H9 (cell line): ENCODE measurements at regions not wholly inside any gene's neighbourhood (a gene's known extent, or its start where the extent isn't known, plus 50 kb on each side); places are given as distances from the start of the nearest gene placed in this dataset.

Experiments
- DNase-seq: peaks from one replicate; pipeline ENCODE4 v3.0.0-alpha.2; 2017
- H2AFZ ChIP-seq: one replicate; pipeline ENCODE4 v1.6.1; 2013; ENCODE audit warnings: mild to moderate bottlenecking, low read length, control low read depth, moderate library complexity
- H2AK5ac ChIP-seq: 2 replicates; pipeline ENCODE4 v1.6.1; 2013; ENCODE audit warnings: low read length, control low read depth, mixed read lengths; ENCODE audit not compliant: insufficient read length
- H2BK120ac ChIP-seq: one replicate; pipeline ENCODE4 v1.6.1; 2013; ENCODE audit warnings: low read depth, mild to moderate bottlenecking, low read length, control low read depth, inconsistent platforms; ENCODE audit not compliant: poor library complexity, severe bottlenecking
- H2BK12ac ChIP-seq: 2 replicates; pipeline ENCODE4 v1.6.1; 2013; ENCODE audit warnings: low read length, control low read depth, mixed read lengths, low read depth; ENCODE audit not compliant: insufficient read length
- H2BK15ac ChIP-seq: 2 replicates; pipeline ENCODE4 v1.6.1; 2013; ENCODE audit warnings: low read depth, low read length, control low read depth
- H2BK20ac ChIP-seq: one replicate; pipeline ENCODE4 v1.6.1; 2013; ENCODE audit warnings: low read depth, mild to moderate bottlenecking, low read length, control low read depth, inconsistent platforms; ENCODE audit not compliant: poor library complexity, severe bottlenecking
- H2BK5ac ChIP-seq: 2 replicates; pipeline ENCODE4 v1.6.1; 2013; ENCODE audit warnings: low read length, control low read depth, mixed read lengths; ENCODE audit not compliant: insufficient read length
- H3K14ac ChIP-seq: 2 replicates; pipeline ENCODE4 v1.6.1; 2013; ENCODE audit warnings: low read length, control low read depth; ENCODE audit not compliant: insufficient read depth
- H3K18ac ChIP-seq: 2 replicates; pipeline ENCODE4 v1.6.1; 2013; ENCODE audit warnings: low read depth, mild to moderate bottlenecking, mixed read lengths, low read length, control low read depth; ENCODE audit not compliant: insufficient read length
- H3K23ac ChIP-seq: 2 replicates; pipeline ENCODE4 v1.6.1; 2013; ENCODE audit warnings: low read length, control low read depth, mixed read lengths, low read depth; ENCODE audit not compliant: insufficient read length
- H3K23me2 ChIP-seq: 2 replicates; pipeline ENCODE4 v1.6.1; 2013; ENCODE audit warnings: low read depth, mild to moderate bottlenecking, mixed read lengths, low read length, control low read depth; ENCODE audit not compliant: insufficient read length, poor library complexity, severe bottlenecking
- H3K27ac ChIP-seq: 2 replicates; pipeline ENCODE4 v1.5.1; 2013; ENCODE audit warnings: low read length, control low read depth, mixed read lengths, low read depth; ENCODE audit not compliant: insufficient read length
- H3K27me3 ChIP-seq: 2 replicates; pipeline ENCODE4 v1.6.1; 2013; ENCODE audit warnings: low read length, control low read depth, inconsistent platforms; ENCODE audit not compliant: insufficient read depth
- H3K4ac ChIP-seq: 2 replicates; pipeline ENCODE4 v1.6.1; 2013; ENCODE audit warnings: low read depth, mild to moderate bottlenecking, control low read depth, inconsistent platforms, low read length, moderate library complexity
- H3K4me1 ChIP-seq: 2 replicates; pipeline ENCODE4 v1.6.1; 2013; ENCODE audit warnings: low read length, control low read depth, inconsistent platforms; ENCODE audit not compliant: insufficient read depth
- H3K4me2 ChIP-seq: 2 replicates; pipeline ENCODE4 v1.6.1; 2013; ENCODE audit warnings: low read length, control low read depth, mixed read lengths; ENCODE audit not compliant: insufficient read length, insufficient read depth
- H3K56ac ChIP-seq: 2 replicates; pipeline ENCODE4 v1.6.1; 2013; ENCODE audit warnings: low read depth, mild to moderate bottlenecking, mixed read lengths, low read length, control low read depth; ENCODE audit not compliant: insufficient read length
- H3K79me1 ChIP-seq: 2 replicates; pipeline ENCODE4 v1.6.1; 2013; ENCODE audit warnings: low read depth, mild to moderate bottlenecking, moderate library complexity, low read length, control low read depth, inconsistent platforms; ENCODE audit not compliant: insufficient read depth, poor library complexity, severe bottlenecking
- H3K79me2 ChIP-seq: 2 replicates; pipeline ENCODE4 v1.6.1; 2013; ENCODE audit warnings: low read length, control low read depth, inconsistent platforms; ENCODE audit not compliant: insufficient read depth
- H3K9ac ChIP-seq: 2 replicates; pipeline ENCODE4 v1.6.1; 2013; ENCODE audit warnings: low read length, control low read depth, mixed read lengths; ENCODE audit not compliant: insufficient read length; ENCODE audit errors: extremely low read depth
- H3K9me3 ChIP-seq: one replicate; pipeline ENCODE4 v1.6.1; 2013; ENCODE audit warnings: low read depth, low read length, inconsistent platforms; ENCODE audit not compliant: control insufficient read depth
- H3T11ph ChIP-seq: one replicate; pipeline ENCODE4 v1.6.1; 2013; ENCODE audit warnings: mild to moderate bottlenecking, low read length, control low read depth, inconsistent platforms
- H4K20me1 ChIP-seq: one replicate; pipeline ENCODE4 v1.6.1; 2013; ENCODE audit not compliant: control insufficient read depth, insufficient read length, insufficient read depth
- H4K5ac ChIP-seq: 2 replicates; pipeline ENCODE4 v1.6.1; 2013; ENCODE audit warnings: low read depth, mild to moderate bottlenecking, mixed read lengths, low read length, control low read depth; ENCODE audit not compliant: insufficient read length
- H4K8ac ChIP-seq: replicated peaks from 2 replicates; pipeline ENCODE4 v1.6.1; 2013; ENCODE audit warnings: low read length, control low read depth, mixed read lengths, low read depth; ENCODE audit not compliant: insufficient read length
- H4K91ac ChIP-seq: 2 replicates; pipeline ENCODE4 v1.6.1; 2013; ENCODE audit warnings: low read depth, mild to moderate bottlenecking, moderate library complexity, mixed read lengths, low read length, control low read depth; ENCODE audit not compliant: insufficient read length
- H3K27ac Mint-ChIP-seq, 3 experiments: 2 replicates in 2 of 3; 3 replicates in 1 of 3; pipeline ENCODE4 v1.8.0; 2020 to 2021; ENCODE audit warnings: mixed read lengths in 3 of 3, mild to moderate bottlenecking in 1 of 3, moderate library complexity in 1 of 3
- H3K27me3 Mint-ChIP-seq: 2 replicates; pipeline ENCODE4 v1.8.0; 2021; ENCODE audit warnings: low read depth, mild to moderate bottlenecking, moderate library complexity, mixed read lengths
- H3K36me3 Mint-ChIP-seq, 3 experiments: 2 replicates in 2 of 3; 3 replicates in 1 of 3; pipeline ENCODE4 v1.8.0; 2020 to 2021; ENCODE audit warnings: low read depth in 3 of 3, mixed read lengths in 3 of 3; ENCODE audit not compliant: insufficient read depth in 1 of 3
- H3K4me1 Mint-ChIP-seq, 2 experiments: 2 replicates each; pipeline ENCODE4 v1.8.0; 2020; ENCODE audit warnings: mixed read lengths in 2 of 2
- H3K4me3 Mint-ChIP-seq, 2 experiments: 2 replicates in 1 of 2; 3 replicates in 1 of 2; pipeline ENCODE4 v1.8.0; 2020 to 2021; ENCODE audit warnings: mild to moderate bottlenecking in 2 of 2, mixed read lengths in 2 of 2, moderate library complexity in 1 of 2
- H3K9me3 Mint-ChIP-seq, 2 experiments: 2 replicates in 1 of 2; 3 replicates in 1 of 2; pipeline ENCODE4 v1.8.0; 2020; ENCODE audit warnings: mild to moderate bottlenecking in 2 of 2, mixed read lengths in 2 of 2, moderate library complexity in 1 of 2
- CTCF ChIP-seq: fragments of 200-600 bp; sonication (generic); conservative IDR thresholded peaks from 3 replicates; pipeline ENCODE4 v1.8.0; 2021; ENCODE audit warnings: antibody characterized with exemption, mild to moderate bottlenecking
- WGBS: extraction: QIAGEN DNeasy Blood & Tissue Kit; methylation state at CpG from one replicate; pipeline ENCODE4 v1.1.7; 2013; ENCODE audit warnings: missing lambda C conversion rate, low lambda C conversion rate, mixed read lengths; ENCODE audit not compliant: insufficient read length; ENCODE audit errors: extremely low coverage; 5-methylcytosine and 5-hydroxymethylcytosine counted together

DNA sequence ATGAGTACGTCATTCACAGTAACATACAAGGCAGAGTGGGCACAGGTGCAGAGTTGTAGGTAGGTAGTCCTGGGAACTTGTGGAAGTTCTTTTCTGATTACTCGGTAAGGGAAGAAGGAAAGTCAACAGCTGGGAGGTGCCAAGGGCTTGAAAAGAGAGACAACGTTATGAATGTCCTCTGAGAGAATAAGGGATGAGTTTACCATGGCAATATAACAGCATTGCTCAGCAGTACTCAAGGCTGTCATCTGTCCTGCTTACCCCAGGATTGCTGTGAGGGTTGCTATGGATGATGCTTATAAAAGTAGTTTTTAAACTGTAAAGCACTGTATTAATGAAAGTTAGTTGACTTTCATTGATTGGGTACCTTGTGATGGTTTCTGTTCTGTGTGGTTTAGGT, 369.1 kb upstream of the SGCD start:
- no peaks in the 10 kb centered on the region for H3K36me3 Mint-ChIP-seq
- Histone ChIP-seq H4K20me1 (no peaks in the 10 kb centered on the region), H3K18ac (no peak overlapping the region), H2AK5ac (no peak overlapping the region), H4K8ac (no peak overlapping the region), H3K27me3 (no peaks in the 10 kb centered on the region), H3K27ac (no peak overlapping the region), H2BK12ac (no peak overlapping the region), H3K23ac (no peak overlapping the region), H2AFZ (no peak overlapping the region), H3K14ac (no peak overlapping the region), H3K4me1 (no peaks in the 10 kb centered on the region), H2BK120ac (no peak overlapping the region), H3K4me2 (no peak overlapping the region), H3T11ph (no peak overlapping the region), H2BK5ac (no peak overlapping the region), H3K9ac (no peak overlapping the region), H3K4ac (no peak overlapping the region), H3K9me3 (no peaks in the 10 kb centered on the region), H2BK15ac (no peak overlapping the region), H3K79me2 (no peaks in the 10 kb centered on the region), H2BK20ac (no peak overlapping the region), H4K5ac (no peak overlapping the region), H3K79me1 (no peaks in the 10 kb centered on the region), H3K23me2 (no peaks in the 10 kb centered on the region), H4K91ac (no peak overlapping the region), H3K56ac (no peak overlapping the region)
- no peak for DNase-seq
- peaks cover 4 to 8% of the 10 kb centered on the region in 2 experiments for H3K4me1 Mint-ChIP-seq
- no peaks in the 10 kb centered on the region for H3K9me3 Mint-ChIP-seq
- H3K27ac Mint-ChIP-seq = no peak overlapping the region
- H3K4me3 Mint-ChIP-seq = no peak overlapping the region
- H3K27me3 Mint-ChIP-seq = no peaks in the 10 kb centered on the region
- no peak for TF ChIP-seq CTCF
- no CpG with 5 or more reads among the region's 3 CpGs for WGBS
